Osteoblast (primary cell): ENCODE measurements at regions not wholly inside any gene's neighbourhood (a gene's known extent, or its start where the extent isn't known, plus 50 kb on each side); places are given as distances from the start of the nearest gene placed in this dataset.

ENCODE experiments used
- DNase-seq: peaks from one replicate; pipeline ENCODE4 v3.0.0; 2011; ENCODE audit warnings: low spot score, mixed read lengths; ENCODE audit not compliant: insufficient read length; ENCODE audit errors: missing footprints
- H2AFZ ChIP-seq: 2 replicates; pipeline ENCODE4 v1.6.0; 2011; ENCODE audit warnings: mild to moderate bottlenecking, low read length
- H3K27ac ChIP-seq: 2 replicates; pipeline ENCODE4 v1.5.1; 2011; ENCODE audit warnings: mild to moderate bottlenecking, low read depth, low read length, moderate library complexity
- H3K27me3 ChIP-seq: 2 replicates; pipeline ENCODE4 v1.6.0; 2012; ENCODE audit warnings: mild to moderate bottlenecking, control low read depth, inconsistent platforms, low read length, moderate library complexity; ENCODE audit not compliant: insufficient read depth
- H3K36me3 ChIP-seq: 2 replicates; pipeline ENCODE4 v1.5.1; 2011; ENCODE audit warnings: mild to moderate bottlenecking, low read length, control low read depth, moderate library complexity; ENCODE audit not compliant: insufficient read depth
- H3K4me1 ChIP-seq: 2 replicates; pipeline ENCODE4 v1.5.1; 2011; ENCODE audit warnings: mild to moderate bottlenecking, low read length, control low read depth, moderate library complexity; ENCODE audit not compliant: insufficient read depth
- H3K4me2 ChIP-seq: 2 replicates; pipeline ENCODE4 v1.6.0; 2011; ENCODE audit warnings: mild to moderate bottlenecking, low read length; ENCODE audit not compliant: insufficient read depth
- H3K4me3 ChIP-seq: fragments of 200-600 bp; sonication (generic); 3 replicates; pipeline ENCODE4 v1.5.1; 2012; ENCODE audit warnings: mild to moderate bottlenecking, low read length, inconsistent platforms; ENCODE audit not compliant: insufficient read depth
- H3K79me2 ChIP-seq: 2 replicates; pipeline ENCODE4 v1.6.0; 2012; ENCODE audit warnings: mild to moderate bottlenecking, low read length, control low read depth, inconsistent platforms; ENCODE audit not compliant: insufficient read depth
- H3K9me3 ChIP-seq: 2 replicates; pipeline ENCODE4 v1.5.1; 2011; ENCODE audit warnings: low read depth, low read length, control low read depth
- H4K20me1 ChIP-seq: 2 replicates; pipeline ENCODE4 v1.6.0; 2012; ENCODE audit warnings: mild to moderate bottlenecking, low read length, control low read depth; ENCODE audit not compliant: insufficient read depth
- CTCF ChIP-seq: IDR thresholded peaks from 2 replicates; pipeline ENCODE4 v1.5.1; 2011; ENCODE audit warnings: mild to moderate bottlenecking, low read depth, low read length, moderate library complexity; ENCODE audit errors: extremely low read depth

DNA sequence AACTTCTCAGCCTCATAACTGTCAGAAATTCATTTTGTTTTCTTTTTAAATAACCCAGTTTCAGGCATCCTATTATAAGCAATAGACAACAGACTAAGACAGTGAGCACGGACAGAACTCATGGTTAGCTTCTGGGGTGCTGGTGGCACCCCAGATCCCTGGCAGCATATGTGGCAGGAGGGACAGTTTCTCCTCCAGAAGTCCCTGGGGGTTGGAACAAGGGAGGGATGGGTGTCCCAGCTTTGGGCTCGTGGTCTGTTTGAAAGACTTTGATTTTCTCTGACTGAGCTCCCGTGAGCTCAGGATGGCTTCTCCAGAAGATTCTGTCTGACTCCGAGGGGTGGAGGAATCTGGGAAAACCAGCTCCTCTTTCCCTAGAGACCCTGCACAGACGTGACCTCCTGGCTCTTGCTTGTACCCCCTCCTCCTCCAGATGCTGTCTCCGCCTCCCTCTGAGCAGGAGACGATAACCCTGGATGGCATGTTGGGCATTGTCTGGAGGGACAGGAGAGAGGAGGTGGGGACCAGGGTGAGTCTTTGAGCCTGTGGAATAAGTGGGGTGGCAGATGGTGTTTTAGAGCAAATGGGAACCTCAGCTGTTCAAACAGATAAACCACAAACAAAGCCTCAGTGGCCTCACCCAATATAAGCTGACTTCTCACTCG is 421.1 kb downstream of the GLRX3 start:
- Histone ChIP-seq H3K27ac (no peak overlapping the region), H3K27me3 (no peaks in the 10 kb centered on the region), H3K4me3 (no peak overlapping the region), H2AFZ (no peak overlapping the region), H3K9me3 (no peaks in the 10 kb centered on the region), H4K20me1 (no peaks in the 10 kb centered on the region), H3K36me3 (no peaks in the 10 kb centered on the region), H3K4me1 (no peaks in the 10 kb centered on the region), H3K4me2 (no peak overlapping the region), H3K79me2 (no peaks in the 10 kb centered on the region)
- DNase-seq, result no peak
- no peak for TF ChIP-seq CTCF

DNA sequence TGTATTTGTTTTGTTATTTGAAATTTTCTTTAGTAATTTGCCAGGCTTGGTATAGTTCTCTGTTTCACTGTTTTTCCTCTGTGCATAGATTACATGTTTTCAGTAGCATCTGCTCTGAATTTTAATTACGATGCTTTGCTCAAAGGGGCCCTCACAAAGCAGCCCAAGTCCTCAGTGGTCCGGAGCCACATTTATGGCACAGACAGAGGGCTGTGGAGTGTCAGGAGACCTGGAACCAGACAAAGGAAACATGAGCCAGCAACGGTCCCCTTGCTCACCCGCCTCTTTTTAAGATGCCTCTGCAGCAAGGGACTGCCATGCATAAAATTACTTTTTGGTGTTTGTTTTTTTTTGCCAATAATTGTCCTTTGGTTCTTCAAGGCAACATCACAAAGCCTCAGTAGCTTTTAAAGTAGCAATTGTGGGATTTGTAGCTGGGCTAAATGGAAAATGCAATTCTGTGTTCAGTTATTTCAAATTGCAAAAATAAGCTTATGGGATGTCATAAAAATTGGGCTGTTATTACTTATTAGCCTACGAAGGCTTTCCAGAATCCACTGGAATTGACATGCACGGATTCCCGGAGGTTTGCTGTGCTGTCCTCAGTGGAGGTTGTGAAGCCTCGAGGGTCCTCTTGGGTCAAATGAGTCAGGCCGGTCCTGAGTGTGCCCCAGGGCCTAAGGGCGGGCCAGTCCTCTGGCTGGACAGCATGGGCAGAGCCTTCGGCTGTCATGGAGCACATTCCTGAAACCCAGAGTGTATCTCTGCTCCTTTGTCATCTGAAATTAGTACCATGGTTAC is 422.8 kb downstream of the GLRX3 start:
- peak; percentile 41 for DNase-seq
- H3K27ac ChIP-seq, result no peak overlapping the region
- H3K9me3 ChIP-seq, result no peaks in the 10 kb centered on the region
- no peak for TF ChIP-seq CTCF
- H3K79me2 ChIP-seq, result no peaks in the 10 kb centered on the region
- no peaks in the 10 kb centered on the region for H3K4me1 ChIP-seq
- no peaks in the 10 kb centered on the region for H4K20me1 ChIP-seq
- H3K27me3 ChIP-seq, result no peaks in the 10 kb centered on the region
- H3K36me3 ChIP-seq, result no peaks in the 10 kb centered on the region
- H2AFZ ChIP-seq, result no peak overlapping the region
- H3K4me2 ChIP-seq, result no peak overlapping the region
- no peak overlapping the region for H3K4me3 ChIP-seq

DNA sequence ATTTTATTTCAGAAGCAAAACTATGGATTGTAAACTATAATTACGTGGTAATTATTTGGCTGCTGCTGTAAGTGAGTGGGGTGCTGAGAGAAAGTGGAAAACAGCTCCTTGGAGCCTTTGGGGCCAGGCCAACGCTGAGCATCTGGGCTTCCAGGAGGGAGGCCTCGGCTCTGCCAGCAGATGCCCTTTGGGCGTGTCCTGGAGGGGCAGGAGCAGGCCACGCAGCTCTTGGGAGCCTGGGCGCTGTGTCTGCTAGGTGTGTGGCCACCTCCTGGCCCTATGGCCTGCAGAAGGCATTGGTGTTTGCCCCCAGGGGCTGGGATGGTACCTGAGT is 423.3 kb downstream of the GLRX3 start:
- Histone ChIP-seq H3K4me2 (no peak overlapping the region), H2AFZ (no peak overlapping the region), H3K9me3 (no peaks in the 10 kb centered on the region), H4K20me1 (no peaks in the 10 kb centered on the region), H3K4me3 (no peak overlapping the region), H3K79me2 (no peaks in the 10 kb centered on the region), H3K4me1 (no peaks in the 10 kb centered on the region), H3K27me3 (no peaks in the 10 kb centered on the region), H3K36me3 (no peaks in the 10 kb centered on the region), H3K27ac (no peak overlapping the region)
- no peak for TF ChIP-seq CTCF
- no peak for DNase-seq

- Histone ChIP-seq H3K4me2 (no peak overlapping the region), H4K20me1 (no peaks in the 10 kb centered on the region), H3K9me3 (no peaks in the 10 kb centered on the region), H3K4me1 (no peaks in the 10 kb centered on the region), H3K27me3 (no peaks in the 10 kb centered on the region), H3K79me2 (no peaks in the 10 kb centered on the region), H3K27ac (no peak overlapping the region), H3K36me3 (no peaks in the 10 kb centered on the region), H3K4me3 (no peak overlapping the region), H2AFZ (no peak overlapping the region)
- no peak for DNase-seq
- TF ChIP-seq CTCF, result no peak
Observed at GRCh38 chr10:130560116-130560515, 423.9 kb downstream of the GLRX3 start.
